CD4-positive, alpha-beta T cell treated with Interleukin-12 subunit alpha and Interleukin-12 subunit beta, for 1 hour (primary cell): ENCODE measurements at regions not wholly inside any gene's neighbourhood (a gene's known extent, or its start where the extent isn't known, plus 50 kb on each side); places are given as distances from the start of the nearest gene placed in this dataset.

ENCODE experiments used
- DNase-seq: peaks from one replicate; pipeline ENCODE4 v3.0.0-alpha.2; 2020

- DNase-seq, result no peak
These were observed 99.0 kb upstream of the TAB2 start for GRCh38 chr6:149218471-149218870.

- DNase-seq, result no peak
These were observed 98.6 kb upstream of the TAB2 start for GRCh38 chr6:149218915-149219314.

GRCh38 chr6:149220882-149221773, 96.4 kb upstream of the TAB2 start:
- no peak for DNase-seq

- DNase-seq, result no peak
These were observed 95.8 kb upstream of the TAB2 start for GRCh38 chr6:149221774-149222070.

- DNase-seq, result no peak
These were observed 94.2 kb upstream of the TAB2 start for GRCh38 chr6:149223120-149223903.

- no peak for DNase-seq
These were observed 93.6 kb upstream of the TAB2 start for GRCh38 chr6:149223904-149224351.

- DNase-seq, result no peak
These were observed 93.1 kb upstream of the TAB2 start for GRCh38 chr6:149224399-149224798.

GRCh38 chr6:149225370-149225769, 92.1 kb upstream of the TAB2 start:
- no peak for DNase-seq

GRCh38 chr6:149225946-149226345, 91.6 kb upstream of the TAB2 start:
- no peak for DNase-seq

- DNase-seq, result no peak
These were observed 89.7 kb upstream of the TAB2 start for GRCh38 chr6:149227796-149228195.

GRCh38 chr6:149228311-149228955, 89.1 kb upstream of the TAB2 start:
- no peak for DNase-seq

- no peak for DNase-seq
These were observed 88.4 kb upstream of the TAB2 start for GRCh38 chr6:149229096-149229495.

- no peak for DNase-seq
These were observed 86.6 kb upstream of the TAB2 start for GRCh38 chr6:149230712-149231460.

GRCh38 chr6:149231778-149232177, 85.7 kb upstream of the TAB2 start:
- DNase-seq, result no peak

- DNase-seq, result peak; percentile 75
These were observed 84.3 kb upstream of the TAB2 start for GRCh38 chr6:149233056-149233715.

GRCh38 chr6:149234051-149234962, 83.2 kb upstream of the TAB2 start:
- peak; percentile 76 for DNase-seq

- peak; percentile 9 for DNase-seq
These were observed 82.4 kb upstream of the TAB2 start for GRCh38 chr6:149235130-149235561.

- no peak for DNase-seq
These were observed 80.9 kb upstream of the TAB2 start for GRCh38 chr6:149236589-149236988.

- no peak for DNase-seq
These were observed 80.0 kb upstream of the TAB2 start for GRCh38 chr6:149237464-149237863.

GRCh38 chr6:149239573-149240209, 77.8 kb upstream of the TAB2 start:
- no peak for DNase-seq

GRCh38 chr6:149242883-149243282, 74.6 kb upstream of the TAB2 start:
- DNase-seq, result no peak
